HepG2 (cell line): ENCODE measurements at regions not wholly inside any gene's neighbourhood (a gene's known extent, or its start where the extent isn't known, plus 50 kb on each side); places are given as distances from the start of the nearest gene placed in this dataset.

Source experiments
- POLR2G ChIP-seq: fragments of 200-400 bp; formaldehyde crosslinking; IDR thresholded peaks from 2 replicates; pipeline ENCODE4 v1.6.1; 2018; ENCODE audit warnings: mild to moderate bottlenecking, low read depth, low read length, moderate library complexity
- ZBTB7B ChIP-seq: sonication (generic); formaldehyde crosslinking; IDR thresholded peaks from 2 replicates; pipeline ENCODE4 v1.4.0; 2020; ENCODE audit warnings: missing genetic modification reagents
- ZNF563 ChIP-seq: sonication (generic); formaldehyde crosslinking; IDR thresholded peaks from 2 replicates; pipeline ENCODE4 v1.8.0; 2022; ENCODE audit warnings: mild to moderate bottlenecking, moderate library complexity, missing genetic modification reagents
- TF ChIP-seq, protein P1 (sequence below): sonication (generic); formaldehyde crosslinking; IDR thresholded peaks from 2 replicates; pipeline ENCODE4 v1.5.1; 2020; ENCODE audit warnings: missing genetic modification reagents, mild to moderate bottlenecking, borderline replicate concordance
- TF ChIP-seq, protein P2 (sequence below): sonication (generic); formaldehyde crosslinking; IDR thresholded peaks from 2 replicates; pipeline ENCODE4 v1.4.0; 2020; ENCODE audit warnings: missing genetic modification reagents, borderline replicate concordance
- TF ChIP-seq, protein P3 (sequence below): sonication (generic); formaldehyde crosslinking; IDR thresholded peaks from 2 replicates; pipeline ENCODE4 v1.4.0; 2020; ENCODE audit warnings: mild to moderate bottlenecking, missing genetic modification reagents

DNA sequence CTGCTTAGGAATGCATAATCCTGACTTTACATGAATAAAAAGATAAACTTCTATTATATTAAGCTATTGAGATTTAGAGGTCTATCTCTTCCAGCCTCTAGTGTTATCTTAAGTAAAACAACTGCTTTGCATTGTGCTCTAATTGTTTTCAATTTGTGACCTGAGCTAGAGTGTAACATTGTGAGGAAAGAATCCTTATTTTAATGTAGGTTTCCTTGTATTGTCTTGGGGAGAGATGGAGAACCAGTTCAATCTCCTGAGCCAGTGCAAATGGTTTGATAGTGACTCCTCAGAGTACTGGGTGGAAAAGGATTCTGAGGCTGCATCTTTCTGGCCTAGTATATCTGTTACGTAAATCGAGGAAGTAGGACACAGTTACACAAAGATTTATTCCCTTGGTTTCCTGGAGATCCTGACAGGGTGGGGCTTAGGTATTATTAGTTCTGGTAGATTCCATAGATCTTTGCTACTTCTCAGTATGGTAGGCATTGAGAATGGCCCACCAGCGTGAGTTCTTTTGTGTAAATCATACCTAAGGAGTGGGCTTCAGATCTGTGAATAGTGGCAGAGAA is 683.5 kb upstream of the CCDC179 start (continued):
- TF ChIP-seq, protein P1, sequence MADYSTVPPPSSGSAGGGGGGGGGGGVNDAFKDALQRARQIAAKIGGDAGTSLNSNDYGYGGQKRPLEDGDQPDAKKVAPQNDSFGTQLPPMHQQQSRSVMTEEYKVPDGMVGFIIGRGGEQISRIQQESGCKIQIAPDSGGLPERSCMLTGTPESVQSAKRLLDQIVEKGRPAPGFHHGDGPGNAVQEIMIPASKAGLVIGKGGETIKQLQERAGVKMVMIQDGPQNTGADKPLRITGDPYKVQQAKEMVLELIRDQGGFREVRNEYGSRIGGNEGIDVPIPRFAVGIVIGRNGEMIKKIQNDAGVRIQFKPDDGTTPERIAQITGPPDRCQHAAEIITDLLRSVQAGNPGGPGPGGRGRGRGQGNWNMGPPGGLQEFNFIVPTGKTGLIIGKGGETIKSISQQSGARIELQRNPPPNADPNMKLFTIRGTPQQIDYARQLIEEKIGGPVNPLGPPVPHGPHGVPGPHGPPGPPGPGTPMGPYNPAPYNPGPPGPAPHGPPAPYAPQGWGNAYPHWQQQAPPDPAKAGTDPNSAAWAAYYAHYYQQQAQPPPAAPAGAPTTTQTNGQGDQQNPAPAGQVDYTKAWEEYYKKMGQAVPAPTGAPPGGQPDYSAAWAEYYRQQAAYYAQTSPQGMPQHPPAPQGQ (CRISPR knock-in tag) = no peak
- TF ChIP-seq ZBTB7B (CRISPR knock-in tag) (no peak), ZNF563 (CRISPR knock-in tag) (no peak), POLR2G (no peak)
- TF ChIP-seq, protein P2, sequence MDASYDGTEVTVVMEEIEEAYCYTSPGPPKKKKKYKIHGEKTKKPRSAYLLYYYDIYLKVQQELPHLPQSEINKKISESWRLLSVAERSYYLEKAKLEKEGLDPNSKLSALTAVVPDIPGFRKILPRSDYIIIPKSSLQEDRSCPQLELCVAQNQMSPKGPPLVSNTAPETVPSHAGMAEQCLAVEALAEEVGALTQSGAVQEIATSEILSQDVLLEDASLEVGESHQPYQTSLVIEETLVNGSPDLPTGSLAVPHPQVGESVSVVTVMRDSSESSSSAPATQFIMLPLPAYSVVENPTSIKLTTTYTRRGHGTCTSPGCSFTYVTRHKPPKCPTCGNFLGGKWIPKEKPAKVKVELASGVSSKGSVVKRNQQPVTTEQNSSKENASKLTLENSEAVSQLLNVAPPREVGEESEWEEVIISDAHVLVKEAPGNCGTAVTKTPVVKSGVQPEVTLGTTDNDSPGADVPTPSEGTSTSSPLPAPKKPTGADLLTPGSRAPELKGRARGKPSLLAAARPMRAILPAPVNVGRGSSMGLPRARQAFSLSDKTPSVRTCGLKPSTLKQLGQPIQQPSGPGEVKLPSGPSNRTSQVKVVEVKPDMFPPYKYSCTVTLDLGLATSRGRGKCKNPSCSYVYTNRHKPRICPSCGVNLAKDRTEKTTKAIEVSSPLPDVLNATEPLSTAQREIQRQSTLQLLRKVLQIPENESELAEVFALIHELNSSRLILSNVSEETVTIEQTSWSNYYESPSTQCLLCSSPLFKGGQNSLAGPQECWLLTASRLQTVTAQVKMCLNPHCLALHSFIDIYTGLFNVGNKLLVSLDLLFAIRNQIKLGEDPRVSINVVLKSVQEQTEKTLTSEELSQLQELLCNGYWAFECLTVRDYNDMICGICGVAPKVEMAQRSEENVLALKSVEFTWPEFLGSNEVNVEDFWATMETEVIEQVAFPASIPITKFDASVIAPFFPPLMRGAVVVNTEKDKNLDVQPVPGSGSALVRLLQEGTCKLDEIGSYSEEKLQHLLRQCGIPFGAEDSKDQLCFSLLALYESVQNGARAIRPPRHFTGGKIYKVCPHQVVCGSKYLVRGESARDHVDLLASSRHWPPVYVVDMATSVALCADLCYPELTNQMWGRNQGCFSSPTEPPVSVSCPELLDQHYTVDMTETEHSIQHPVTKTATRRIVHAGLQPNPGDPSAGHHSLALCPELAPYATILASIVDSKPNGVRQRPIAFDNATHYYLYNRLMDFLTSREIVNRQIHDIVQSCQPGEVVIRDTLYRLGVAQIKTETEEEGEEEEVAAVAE (CRISPR knock-in tag) = no peak
- TF ChIP-seq, protein P3, sequence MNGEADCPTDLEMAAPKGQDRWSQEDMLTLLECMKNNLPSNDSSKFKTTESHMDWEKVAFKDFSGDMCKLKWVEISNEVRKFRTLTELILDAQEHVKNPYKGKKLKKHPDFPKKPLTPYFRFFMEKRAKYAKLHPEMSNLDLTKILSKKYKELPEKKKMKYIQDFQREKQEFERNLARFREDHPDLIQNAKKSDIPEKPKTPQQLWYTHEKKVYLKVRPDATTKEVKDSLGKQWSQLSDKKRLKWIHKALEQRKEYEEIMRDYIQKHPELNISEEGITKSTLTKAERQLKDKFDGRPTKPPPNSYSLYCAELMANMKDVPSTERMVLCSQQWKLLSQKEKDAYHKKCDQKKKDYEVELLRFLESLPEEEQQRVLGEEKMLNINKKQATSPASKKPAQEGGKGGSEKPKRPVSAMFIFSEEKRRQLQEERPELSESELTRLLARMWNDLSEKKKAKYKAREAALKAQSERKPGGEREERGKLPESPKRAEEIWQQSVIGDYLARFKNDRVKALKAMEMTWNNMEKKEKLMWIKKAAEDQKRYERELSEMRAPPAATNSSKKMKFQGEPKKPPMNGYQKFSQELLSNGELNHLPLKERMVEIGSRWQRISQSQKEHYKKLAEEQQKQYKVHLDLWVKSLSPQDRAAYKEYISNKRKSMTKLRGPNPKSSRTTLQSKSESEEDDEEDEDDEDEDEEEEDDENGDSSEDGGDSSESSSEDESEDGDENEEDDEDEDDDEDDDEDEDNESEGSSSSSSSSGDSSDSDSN = no peak
